Thoracic aorta (tissue), 2 donors: ENCODE measurements at regions not wholly inside any gene's neighbourhood (a gene's known extent, or its start where the extent isn't known, plus 50 kb on each side); places are given as distances from the start of the nearest gene placed in this dataset.
"Not testable (repeated sequence)": the region's sequence is repeated elsewhere in the genome, so short reads cannot be mapped to it uniquely, and the experiment has no call there.

Experiments
- ATAC-seq: fragments of 150-250 bp; one replicate; pipeline ENCODE4 v1.8.0; 2017; ENCODE audit warnings: low read depth; ENCODE audit not compliant: insufficient number of reproducible peaks, low FRiP score
- DNase-seq: peaks from one replicate; pipeline ENCODE4 v3.0.0-alpha.2; 2020; ENCODE audit warnings: low spot score
- H3K27ac ChIP-seq, 2 donors: fragments of 200-600 bp; sonication (generic); 1 replicate in 1 of 2; 2 replicates in 1 of 2; pipeline ENCODE4 v1.5.1; 2016; ENCODE audit warnings: mild to moderate bottlenecking in 2 of 2, moderate library complexity in 2 of 2
- H3K27me3 ChIP-seq: fragments of 200-600 bp; sonication (generic); replicated peaks from 2 replicates; pipeline ENCODE4 v1.6.0; 2016; ENCODE audit warnings: mild to moderate bottlenecking; ENCODE audit not compliant: insufficient read depth
- H3K36me3 ChIP-seq: fragments of 200-600 bp; sonication (generic); one replicate; pipeline ENCODE4 v1.5.1; 2016
- H3K4me1 ChIP-seq, 2 donors: fragments of 200-600 bp; sonication (generic); 1 replicate in 1 of 2; 2 replicates in 1 of 2; pipeline versions ENCODE4 v1.5.1 to v1.6.0; 2016; ENCODE audit warnings: low read depth in 2 of 2, mild to moderate bottlenecking in 1 of 2; ENCODE audit not compliant: control insufficient read depth in 1 of 2
- H3K4me3 ChIP-seq: fragments of 200-600 bp; sonication (generic); 2 replicates; pipeline ENCODE4 v1.5.1; 2016; ENCODE audit warnings: mild to moderate bottlenecking
- H3K9me3 ChIP-seq: fragments of 200-600 bp; sonication (generic); 2 replicates; pipeline ENCODE4 v1.5.1; 2016
- TF ChIP-seq, protein P1 (sequence below): fragments of 200-600 bp; sonication (generic); IDR thresholded peaks from one replicate; pipeline ENCODE4 v1.5.1; 2019; ENCODE audit warnings: antibody characterized with exemption

- DNase-seq (no peak), ATAC-seq (no peak)
- H3K4me3 ChIP-seq: no peak overlapping the region
- TF ChIP-seq, protein P1, sequence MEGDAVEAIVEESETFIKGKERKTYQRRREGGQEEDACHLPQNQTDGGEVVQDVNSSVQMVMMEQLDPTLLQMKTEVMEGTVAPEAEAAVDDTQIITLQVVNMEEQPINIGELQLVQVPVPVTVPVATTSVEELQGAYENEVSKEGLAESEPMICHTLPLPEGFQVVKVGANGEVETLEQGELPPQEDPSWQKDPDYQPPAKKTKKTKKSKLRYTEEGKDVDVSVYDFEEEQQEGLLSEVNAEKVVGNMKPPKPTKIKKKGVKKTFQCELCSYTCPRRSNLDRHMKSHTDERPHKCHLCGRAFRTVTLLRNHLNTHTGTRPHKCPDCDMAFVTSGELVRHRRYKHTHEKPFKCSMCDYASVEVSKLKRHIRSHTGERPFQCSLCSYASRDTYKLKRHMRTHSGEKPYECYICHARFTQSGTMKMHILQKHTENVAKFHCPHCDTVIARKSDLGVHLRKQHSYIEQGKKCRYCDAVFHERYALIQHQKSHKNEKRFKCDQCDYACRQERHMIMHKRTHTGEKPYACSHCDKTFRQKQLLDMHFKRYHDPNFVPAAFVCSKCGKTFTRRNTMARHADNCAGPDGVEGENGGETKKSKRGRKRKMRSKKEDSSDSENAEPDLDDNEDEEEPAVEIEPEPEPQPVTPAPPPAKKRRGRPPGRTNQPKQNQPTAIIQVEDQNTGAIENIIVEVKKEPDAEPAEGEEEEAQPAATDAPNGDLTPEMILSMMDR: no peak
- H3K4me1 ChIP-seq: no peaks in the 10 kb centered on the region
- no peaks in the 10 kb centered on the region for H3K27me3 ChIP-seq
- no peaks in the 10 kb centered on the region for H3K9me3 ChIP-seq
- peaks cover 4% of the 10 kb centered on the region for H3K36me3 ChIP-seq
- H3K27ac ChIP-seq: no peak overlapping the region
Observed at GRCh38 chr17:64750891-64751677, 89.0 kb upstream of the SMURF2 start.

GRCh38 chr17:64750478-64750877, 88.4 kb upstream of the SMURF2 start:
- DNase-seq (no peak), ATAC-seq (no peak)
- no peaks in the 10 kb centered on the region for H3K4me1 ChIP-seq
- no peaks in the 10 kb centered on the region for H3K9me3 ChIP-seq
- no peak overlapping the region for H3K27ac ChIP-seq
- TF ChIP-seq, protein P1: no peak
- no peaks in the 10 kb centered on the region for H3K27me3 ChIP-seq
- no peak overlapping the region for H3K4me3 ChIP-seq
- peaks cover 4% of the 10 kb centered on the region for H3K36me3 ChIP-seq

DNA sequence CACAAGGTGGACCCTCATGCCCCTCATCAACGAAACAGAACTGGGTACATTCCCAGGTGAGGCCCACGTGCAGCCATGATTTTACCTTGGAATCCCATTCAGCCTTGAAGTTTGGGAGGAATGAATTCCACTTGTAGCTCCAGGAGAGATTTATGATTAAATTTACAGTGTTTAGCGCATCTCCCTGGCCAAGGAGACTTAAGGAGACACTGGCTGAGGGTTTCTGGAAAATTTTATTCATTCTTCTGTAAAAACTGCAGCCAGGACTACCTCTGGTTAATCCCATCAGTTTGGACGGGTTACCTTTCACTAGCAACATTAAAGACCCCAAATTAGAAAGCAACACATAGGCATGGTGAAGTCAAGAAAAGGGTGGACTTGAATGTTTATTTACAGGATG, 87.2 kb upstream of the SMURF2 start:
- TF ChIP-seq, protein P1: no peak
- Histone ChIP-seq H3K4me1 (no peaks in the 10 kb centered on the region), H3K9me3 (no peaks in the 10 kb centered on the region), H3K27ac (no peak overlapping the region), H3K4me3 (no peak overlapping the region), H3K27me3 (no peaks in the 10 kb centered on the region), H3K36me3 (peaks cover 4% of the 10 kb centered on the region)
- ATAC-seq (no peak), DNase-seq (no peak)

- no peak overlapping the region for H3K4me3 ChIP-seq
- no peaks in the 10 kb centered on the region for H3K27me3 ChIP-seq
- H3K9me3 ChIP-seq: no peaks in the 10 kb centered on the region
- ATAC-seq: no peak
- DNase-seq: no peak
- H3K36me3 ChIP-seq: no peaks in the 10 kb centered on the region
- H3K27ac ChIP-seq: peak overlapping the region in 1 of 2 donors; percentile 19
- H3K4me1 ChIP-seq: no peaks in the 10 kb centered on the region
- TF ChIP-seq, protein P1: no peak
Observed at GRCh38 chr17:64747938-64748540, 85.9 kb upstream of the SMURF2 start.

- DNase-seq (no peak), ATAC-seq (no peak)
- H3K36me3 ChIP-seq: no peaks in the 10 kb centered on the region
- H3K27me3 ChIP-seq: no peaks in the 10 kb centered on the region
- TF ChIP-seq, protein P1: no peak
- H3K9me3 ChIP-seq: no peaks in the 10 kb centered on the region
- no peak overlapping the region for H3K4me3 ChIP-seq
- H3K27ac ChIP-seq: peak overlapping the region; percentile 47 to 82
- H3K4me1 ChIP-seq: peaks cover 21 to 38% of the 10 kb centered on the region in 2 donors
Observed at GRCh38 chr17:64742326-64742725, 80.2 kb upstream of the SMURF2 start.

DNA sequence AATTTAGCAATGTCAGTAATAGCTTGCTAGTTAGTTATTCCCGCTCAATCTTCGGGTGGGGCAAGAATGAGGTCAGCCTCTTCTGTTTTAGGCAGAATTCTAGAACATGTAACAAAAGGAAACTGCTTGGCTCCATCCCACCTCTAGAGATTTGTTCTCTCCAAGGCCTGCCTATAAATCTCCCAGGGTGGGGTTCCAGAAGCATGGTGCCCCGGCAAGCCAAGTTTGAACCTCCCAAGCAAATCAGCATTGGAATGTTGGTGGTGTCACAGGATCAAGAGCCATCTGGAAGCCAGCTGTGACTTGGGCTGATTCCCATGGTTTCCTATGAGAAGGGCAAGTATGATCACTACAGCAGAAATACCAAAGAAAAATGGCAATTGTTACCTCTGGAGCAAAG, 79.8 kb upstream of the SMURF2 start:
- H3K4me1 ChIP-seq: peaks cover 21 to 38% of the 10 kb centered on the region in 2 donors
- not testable (repeated sequence) for H3K36me3 ChIP-seq, H3K4me3 ChIP-seq, H3K27me3 ChIP-seq, H3K9me3 ChIP-seq, DNase-seq
- peak; percentile 47 for ATAC-seq
- peak overlapping the region; percentile 47 to 82 for H3K27ac ChIP-seq
